DOHH2 (cell line): ENCODE measurements at regions not wholly inside any gene's neighbourhood (a gene's known extent, or its start where the extent isn't known, plus 50 kb on each side); places are given as distances from the start of the nearest gene placed in this dataset.

ENCODE experiments used
- EZH2phosphoT487 ChIP-seq: fragments of 200-600 bp; sonication (generic); IDR thresholded peaks from 2 replicates; pipeline ENCODE4 v1.6.1; 2017; ENCODE audit warnings: borderline replicate concordance, mild to moderate bottlenecking, antibody characterized with exemption, low read length, moderate library complexity, mixed read lengths
- TF ChIP-seq, protein P1 (sequence below): fragments of 200-600 bp; sonication (generic); IDR thresholded peaks from one replicate; pipeline ENCODE4 v1.5.1; 2014; ENCODE audit warnings: antibody characterized with exemption, mild to moderate bottlenecking, low read depth, low read length; ENCODE audit not compliant: poor library complexity, severe bottlenecking

DNA sequence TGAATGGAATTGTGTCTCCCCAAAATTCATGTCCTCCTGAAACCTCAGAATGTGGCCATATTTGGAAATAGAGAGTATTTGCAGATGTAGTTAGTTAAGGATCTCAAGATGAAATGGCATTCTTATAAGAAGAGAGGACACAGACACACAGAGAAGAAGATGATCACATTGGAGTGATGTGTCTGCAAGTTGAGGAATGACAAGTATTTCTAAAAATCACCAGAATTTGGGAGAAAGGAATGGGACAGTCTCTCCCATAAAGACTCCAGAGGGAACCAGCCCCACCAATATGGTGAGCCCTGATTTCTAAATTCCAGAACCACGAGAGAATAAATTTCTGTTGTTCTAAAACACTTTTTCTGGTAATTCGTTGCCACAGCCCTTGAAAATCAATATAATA is 166.3 kb downstream of the C1D start:
- TF ChIP-seq, protein P1, sequence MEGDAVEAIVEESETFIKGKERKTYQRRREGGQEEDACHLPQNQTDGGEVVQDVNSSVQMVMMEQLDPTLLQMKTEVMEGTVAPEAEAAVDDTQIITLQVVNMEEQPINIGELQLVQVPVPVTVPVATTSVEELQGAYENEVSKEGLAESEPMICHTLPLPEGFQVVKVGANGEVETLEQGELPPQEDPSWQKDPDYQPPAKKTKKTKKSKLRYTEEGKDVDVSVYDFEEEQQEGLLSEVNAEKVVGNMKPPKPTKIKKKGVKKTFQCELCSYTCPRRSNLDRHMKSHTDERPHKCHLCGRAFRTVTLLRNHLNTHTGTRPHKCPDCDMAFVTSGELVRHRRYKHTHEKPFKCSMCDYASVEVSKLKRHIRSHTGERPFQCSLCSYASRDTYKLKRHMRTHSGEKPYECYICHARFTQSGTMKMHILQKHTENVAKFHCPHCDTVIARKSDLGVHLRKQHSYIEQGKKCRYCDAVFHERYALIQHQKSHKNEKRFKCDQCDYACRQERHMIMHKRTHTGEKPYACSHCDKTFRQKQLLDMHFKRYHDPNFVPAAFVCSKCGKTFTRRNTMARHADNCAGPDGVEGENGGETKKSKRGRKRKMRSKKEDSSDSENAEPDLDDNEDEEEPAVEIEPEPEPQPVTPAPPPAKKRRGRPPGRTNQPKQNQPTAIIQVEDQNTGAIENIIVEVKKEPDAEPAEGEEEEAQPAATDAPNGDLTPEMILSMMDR = no peak
- no peak for TF ChIP-seq EZH2phosphoT487
